SK-N-SH (cell line): ENCODE measurements at regions not wholly inside any gene's neighbourhood (a gene's known extent, or its start where the extent isn't known, plus 50 kb on each side); places are given as distances from the start of the nearest gene placed in this dataset.
A peak's percentile ranks its signal among the peaks of the same experiment; 100 is the strongest.

ENCODE experiments used
- CTCF ChIA-PET: fragments of 300-600, 350-600 bp; formaldehyde crosslinking; extraction: SDS; loops from one replicate; lab custom pipeline; 2021; lab: Yijun Ruan, JAX
- POLR2A ChIA-PET: fragments of 350-600 bp; sonication (Branson Sonifier 250); formaldehyde crosslinking; extraction: SDS; loops from one replicate; lab custom pipeline; 2020; ENCODE audit warnings: antibody characterized with exemption, inconsistent platforms; lab: Yijun Ruan, JAX
- DNase-seq: peaks from one replicate; pipeline ENCODE4 v3.0.0; 2012
- H2AFZ ChIP-seq: fragments of 200-600 bp; sonication (generic); 2 replicates; pipeline ENCODE4 v1.8.1; 2016; ENCODE audit warnings: antibody characterized with exemption, mild to moderate bottlenecking, low read depth
- H3F3A ChIP-seq: fragments of 200-600 bp; sonication (generic); replicated peaks from 2 replicates; pipeline ENCODE3; 2016; ENCODE audit warnings: antibody characterized with exemption, mild to moderate bottlenecking; ENCODE audit not compliant: insufficient read depth
- H3K27ac ChIP-seq, 2 experiments: fragments of 200-500 bp in 1 of 2; fragments of 200-600 bp in 1 of 2; sonication (Bioruptor generic) in 1 of 2; sonication (generic), shearing (Covaris generic) in 1 of 2; 2 replicates each; pipeline versions ENCODE4 v1.5.1 to v1.6.1; 2014 to 2016; ENCODE audit warnings: low read depth in 2 of 2, inconsistent platforms in 1 of 2, low read length in 1 of 2, mild to moderate bottlenecking in 1 of 2, mixed read lengths in 1 of 2
- H3K27me3 ChIP-seq: fragments of 200-600 bp; sonication (generic), shearing (Covaris generic); 2 replicates; pipeline ENCODE4 v1.6.1; 2016; ENCODE audit warnings: mixed run types; ENCODE audit not compliant: insufficient read depth
- H3K36me3 ChIP-seq, 2 experiments: fragments of 200-500 bp in 1 of 2; fragments of 200-600 bp in 1 of 2; sonication (Bioruptor generic) in 1 of 2; sonication (generic) in 1 of 2; replicated peaks in 1 of 2; 2 replicates each; pipeline versions ENCODE3 to v1.5.1; 2014 to 2016; ENCODE audit warnings: low read length in 1 of 2, mild to moderate bottlenecking in 1 of 2; ENCODE audit not compliant: insufficient read depth in 2 of 2, control insufficient read depth in 1 of 2
- H3K4me1 ChIP-seq, 2 experiments: fragments of 200-500 bp in 1 of 2; fragments of 200-600 bp in 1 of 2; sonication (Bioruptor generic) in 1 of 2; sonication (generic), shearing (Covaris generic) in 1 of 2; 2 replicates each; pipeline versions ENCODE4 v1.5.1 to v1.6.1; 2014 to 2016; ENCODE audit warnings: low read depth in 1 of 2, low read length in 1 of 2, mixed run types in 1 of 2; ENCODE audit not compliant: insufficient read depth in 2 of 2, control insufficient read depth in 1 of 2
- H3K4me2 ChIP-seq: fragments of 200-600 bp; sonication (generic), shearing (Covaris generic); 2 replicates; pipeline ENCODE4 v1.6.1; 2017; ENCODE audit warnings: mixed run types
- H3K4me3 ChIP-seq, 2 experiments: fragments of 200-500 bp in 1 of 2; fragments of 200-600 bp in 1 of 2; sonication (Bioruptor generic) in 1 of 2; sonication (generic), shearing (Covaris generic) in 1 of 2; 2 replicates each; pipeline versions ENCODE4 v1.5.1 to v1.8.1; 2014 to 2016; ENCODE audit warnings: low read depth in 2 of 2, inconsistent platforms in 1 of 2, low read length in 1 of 2, mild to moderate bottlenecking in 1 of 2, mixed read lengths in 1 of 2, moderate library complexity in 1 of 2
- H3K79me2 ChIP-seq: fragments of 200-600 bp; sonication (generic); 2 replicates; pipeline ENCODE4 v1.8.1; 2017; ENCODE audit warnings: mild to moderate bottlenecking; ENCODE audit not compliant: insufficient read depth
- H3K9ac ChIP-seq: fragments of 200-600 bp; sonication (generic); 2 replicates; pipeline ENCODE4 v1.6.1; 2017; ENCODE audit warnings: mixed run types
- H3K9me2 ChIP-seq: fragments of 200-600 bp; sonication (generic); 2 replicates; pipeline ENCODE4 v1.6.1; 2017; ENCODE audit warnings: mixed run types
- H3K9me3 ChIP-seq: fragments of 200-600 bp; sonication (generic); 2 replicates; pipeline ENCODE4 v1.6.1; 2017; ENCODE audit warnings: mixed run types, mild to moderate bottlenecking, moderate library complexity
- H4K20me1 ChIP-seq: fragments of 200-600 bp; sonication (generic); 2 replicates; pipeline ENCODE4 v1.6.1; 2017; ENCODE audit warnings: mild to moderate bottlenecking, mixed run types; ENCODE audit not compliant: insufficient read depth
- EP300 ChIP-seq, 2 experiments: IDR thresholded peaks; 2 replicates each; pipeline versions ENCODE4 v1.4.0 to v1.6.1; 2012; ENCODE audit warnings: borderline replicate concordance in 1 of 2, low read depth in 1 of 2, low read length in 1 of 2
- EZH2phosphoT487 ChIP-seq: fragments of 200-600 bp; sonication (generic); IDR thresholded peaks from 2 replicates; pipeline ENCODE4 v1.6.1; 2017; ENCODE audit warnings: low read depth, mixed run types, mild to moderate bottlenecking, antibody characterized with exemption, moderate library complexity, borderline replicate concordance
- FOSL2 ChIP-seq: IDR thresholded peaks from 2 replicates; pipeline ENCODE4 v1.4.0; 2012; ENCODE audit warnings: low read depth, mild to moderate bottlenecking, moderate library complexity, borderline replicate concordance
- FOXJ3 ChIP-seq: sonication (generic); formaldehyde crosslinking; IDR thresholded peaks from 2 replicates; pipeline ENCODE4 v1.5.1; 2020; ENCODE audit warnings: mild to moderate bottlenecking, missing genetic modification reagents
- GABPA ChIP-seq: IDR thresholded peaks from 2 replicates; pipeline ENCODE4 v1.4.0; 2012; ENCODE audit warnings: low read depth, mild to moderate bottlenecking
- GATA2 ChIP-seq: sonication (generic); formaldehyde crosslinking; IDR thresholded peaks from 2 replicates; pipeline ENCODE4 v1.5.0; 2020; ENCODE audit warnings: mild to moderate bottlenecking, missing genetic modification reagents
- JUND ChIP-seq: IDR thresholded peaks from 2 replicates; pipeline ENCODE4 v1.4.0; 2012
- NFIC ChIP-seq: IDR thresholded peaks from 2 replicates; pipeline ENCODE4 v1.4.0; 2012; ENCODE audit warnings: borderline replicate concordance
- POLR2AphosphoS5 ChIP-seq: IDR thresholded peaks from 2 replicates; pipeline ENCODE4 v1.6.1; 2012; ENCODE audit warnings: low read depth, low read length
- RCOR1 ChIP-seq: fragments of 150-350 bp; IDR thresholded peaks from 2 replicates; pipeline ENCODE4 v1.6.1; 2017; ENCODE audit warnings: antibody characterized with exemption, low read length
- RFX5 ChIP-seq: IDR thresholded peaks from 2 replicates; pipeline ENCODE4 v1.6.1; 2012; ENCODE audit warnings: mild to moderate bottlenecking, improper control_type of control experiment, low read length
- SIN3A ChIP-seq: IDR thresholded peaks from 2 replicates; pipeline ENCODE4 v1.6.1; 2012; ENCODE audit warnings: low read depth, mild to moderate bottlenecking, low read length, moderate library complexity, borderline replicate concordance
- TEAD4 ChIP-seq: IDR thresholded peaks from 2 replicates; pipeline ENCODE4 v1.4.0; 2012; ENCODE audit warnings: mild to moderate bottlenecking, borderline replicate concordance; ENCODE audit not compliant: insufficient read depth
- YY1 ChIP-seq: IDR thresholded peaks from 2 replicates; pipeline ENCODE4 v1.4.0; 2012; ENCODE audit warnings: low read depth, mild to moderate bottlenecking
- WGBS: methylation state at CpG from one replicate; pipeline ENCODE4 v1.1.6; 2017; ENCODE audit warnings: low lambda C conversion rate; 5-methylcytosine and 5-hydroxymethylcytosine counted together
- TF ChIP-seq, protein P1 (sequence below): IDR thresholded peaks from 2 replicates; pipeline ENCODE4 v1.4.0; 2012; ENCODE audit warnings: low read depth, borderline replicate concordance
- TF ChIP-seq, protein P2 (sequence below): IDR thresholded peaks from 2 replicates; pipeline ENCODE4; 2012
- TF ChIP-seq, protein P3 (sequence below): fragments of 150-350 bp; IDR thresholded peaks from 2 replicates; pipeline ENCODE4 v1.6.1; 2017; ENCODE audit warnings: antibody characterized with exemption, low read length, low read depth, borderline replicate concordance
- TF ChIP-seq, protein P4 (sequence below): fragments of 150-350 bp; IDR thresholded peaks from 2 replicates; pipeline ENCODE4 v1.6.1; 2016; ENCODE audit warnings: mild to moderate bottlenecking, low read depth, low read length
- TF ChIP-seq, protein P5 (sequence below): IDR thresholded peaks from 2 replicates; pipeline ENCODE4 v1.4.0; 2012; ENCODE audit warnings: low read depth

DNA sequence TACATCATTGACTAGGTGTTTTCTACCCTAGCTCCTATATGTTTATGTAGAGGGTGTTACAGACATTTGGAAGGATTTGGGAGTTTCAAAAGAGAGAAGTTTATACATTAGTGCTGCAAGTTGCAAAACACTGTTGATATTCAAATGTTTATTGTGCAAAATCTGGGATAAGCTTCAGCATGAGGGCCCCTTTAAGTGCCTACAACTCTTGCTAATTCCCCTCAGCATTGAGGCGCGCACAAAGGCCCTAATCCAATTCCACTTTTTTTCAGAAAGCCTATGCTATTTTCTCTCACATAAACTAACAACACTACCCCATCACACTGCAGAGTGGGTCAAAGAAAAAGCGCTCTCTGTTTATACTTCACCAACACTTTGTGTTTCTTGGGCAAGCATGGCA, 208.0 kb downstream of the NR2F2 start:
- H3K4me1 ChIP-seq = peaks cover 0 to 2% of the 10 kb centered on the region in 2 experiments; a peak in 2 of 4 replicates
- no peak overlapping the region for H3K27ac ChIP-seq
- TF ChIP-seq RCOR1 (no peak), EZH2phosphoT487 (no peak), JUND (no peak), SIN3A (no peak), TEAD4 (no peak), EP300 (IDR thresholded peaks at IDR 0.05; ENCODE audit: borderline replicate concordance in 1 of 2, low read depth in 1 of 2, low read length in 1 of 2) (no peak), GABPA (no peak), NFIC (no peak), FOSL2 (no peak), FOXJ3 (no peak), RFX5 (no peak), YY1 (no peak), POLR2AphosphoS5 (no peak)
- TF ChIP-seq, protein P1, sequence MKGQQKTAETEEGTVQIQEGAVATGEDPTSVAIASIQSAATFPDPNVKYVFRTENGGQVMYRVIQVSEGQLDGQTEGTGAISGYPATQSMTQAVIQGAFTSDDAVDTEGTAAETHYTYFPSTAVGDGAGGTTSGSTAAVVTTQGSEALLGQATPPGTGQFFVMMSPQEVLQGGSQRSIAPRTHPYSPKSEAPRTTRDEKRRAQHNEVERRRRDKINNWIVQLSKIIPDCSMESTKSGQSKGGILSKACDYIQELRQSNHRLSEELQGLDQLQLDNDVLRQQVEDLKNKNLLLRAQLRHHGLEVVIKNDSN = no peak
- TF ChIP-seq, protein P2, sequence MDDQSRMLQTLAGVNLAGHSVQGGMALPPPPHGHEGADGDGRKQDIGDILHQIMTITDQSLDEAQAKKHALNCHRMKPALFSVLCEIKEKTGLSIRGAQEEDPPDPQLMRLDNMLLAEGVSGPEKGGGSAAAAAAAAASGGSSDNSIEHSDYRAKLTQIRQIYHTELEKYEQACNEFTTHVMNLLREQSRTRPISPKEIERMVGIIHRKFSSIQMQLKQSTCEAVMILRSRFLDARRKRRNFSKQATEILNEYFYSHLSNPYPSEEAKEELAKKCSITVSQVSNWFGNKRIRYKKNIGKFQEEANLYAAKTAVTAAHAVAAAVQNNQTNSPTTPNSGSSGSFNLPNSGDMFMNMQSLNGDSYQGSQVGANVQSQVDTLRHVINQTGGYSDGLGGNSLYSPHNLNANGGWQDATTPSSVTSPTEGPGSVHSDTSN = no peak
- TF ChIP-seq, protein P3, sequence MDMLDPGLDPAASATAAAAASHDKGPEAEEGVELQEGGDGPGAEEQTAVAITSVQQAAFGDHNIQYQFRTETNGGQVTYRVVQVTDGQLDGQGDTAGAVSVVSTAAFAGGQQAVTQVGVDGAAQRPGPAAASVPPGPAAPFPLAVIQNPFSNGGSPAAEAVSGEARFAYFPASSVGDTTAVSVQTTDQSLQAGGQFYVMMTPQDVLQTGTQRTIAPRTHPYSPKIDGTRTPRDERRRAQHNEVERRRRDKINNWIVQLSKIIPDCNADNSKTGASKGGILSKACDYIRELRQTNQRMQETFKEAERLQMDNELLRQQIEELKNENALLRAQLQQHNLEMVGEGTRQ = no peak
- 0 out of 2 replicates have a peak, but pooled peaks cover 3% of the 10 kb centered on the region for H3K9me2 ChIP-seq
- H2AFZ ChIP-seq = no peak overlapping the region
- no peak for DNase-seq
- H3K4me2 ChIP-seq = no peak overlapping the region
- H3K4me3 ChIP-seq = no peak overlapping the region
- H3K79me2 ChIP-seq = no peaks in the 10 kb centered on the region
- H4K20me1 ChIP-seq = no peaks in the 10 kb centered on the region
- WGBS = 65% methylated on average over 3 of the region's 3 CpGs
- H3F3A ChIP-seq = no peaks in the 10 kb centered on the region
- no peaks in the 10 kb centered on the region for H3K36me3 ChIP-seq
- ChIA-PET POLR2A (no interaction called here), CTCF (no interaction called here)
- no peaks in the 10 kb centered on the region for H3K27me3 ChIP-seq
- H3K9ac ChIP-seq = no peak overlapping the region
- no peaks in the 10 kb centered on the region for H3K9me3 ChIP-seq

DNA sequence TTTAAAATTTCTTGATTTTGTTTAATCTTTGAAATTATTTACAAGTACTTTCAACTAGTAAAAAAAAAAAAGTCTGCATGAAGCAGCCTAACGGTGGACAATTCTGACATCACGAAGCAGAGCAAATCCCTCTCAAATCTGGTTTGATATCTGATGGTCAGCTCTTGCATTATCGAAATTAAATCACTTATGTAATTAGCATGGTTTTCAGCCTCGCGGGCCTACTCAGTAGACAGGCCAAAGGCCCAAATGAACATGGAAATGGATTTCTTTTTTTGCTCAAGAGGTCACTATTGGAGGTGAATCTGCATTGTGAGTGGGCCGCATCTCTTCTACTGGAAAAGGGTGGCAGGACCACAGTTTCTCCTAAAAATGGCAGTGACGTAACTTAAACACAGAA, 209.8 kb downstream of the NR2F2 start:
- Histone ChIP-seq H3K4me3 (no peak overlapping the region), H3F3A (no peaks in the 10 kb centered on the region), H3K9me2 (no peaks in the 10 kb centered on the region), H3K4me2 (no peak overlapping the region), H3K79me2 (no peaks in the 10 kb centered on the region)
- POLR2A ChIA-PET = no interaction called here
- TF ChIP-seq, protein P4, sequence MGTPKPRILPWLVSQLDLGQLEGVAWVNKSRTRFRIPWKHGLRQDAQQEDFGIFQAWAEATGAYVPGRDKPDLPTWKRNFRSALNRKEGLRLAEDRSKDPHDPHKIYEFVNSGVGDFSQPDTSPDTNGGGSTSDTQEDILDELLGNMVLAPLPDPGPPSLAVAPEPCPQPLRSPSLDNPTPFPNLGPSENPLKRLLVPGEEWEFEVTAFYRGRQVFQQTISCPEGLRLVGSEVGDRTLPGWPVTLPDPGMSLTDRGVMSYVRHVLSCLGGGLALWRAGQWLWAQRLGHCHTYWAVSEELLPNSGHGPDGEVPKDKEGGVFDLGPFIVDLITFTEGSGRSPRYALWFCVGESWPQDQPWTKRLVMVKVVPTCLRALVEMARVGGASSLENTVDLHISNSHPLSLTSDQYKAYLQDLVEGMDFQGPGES = no peak
- TF ChIP-seq, protein P5, sequence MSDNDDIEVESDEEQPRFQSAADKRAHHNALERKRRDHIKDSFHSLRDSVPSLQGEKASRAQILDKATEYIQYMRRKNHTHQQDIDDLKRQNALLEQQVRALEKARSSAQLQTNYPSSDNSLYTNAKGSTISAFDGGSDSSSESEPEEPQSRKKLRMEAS = no peak
- TF ChIP-seq GATA2 (CRISPR knock-in tag) (peak; percentile 84), EP300 (IDR thresholded peaks at IDR 0.05; ENCODE audit: borderline replicate concordance in 1 of 2, low read depth in 1 of 2, low read length in 1 of 2) (peak in 1 of 2 experiments; percentile 39; a peak in 1 of 4 replicates)
- TF ChIP-seq, protein P2 = no peak
- TF ChIP-seq, all 33 proteins: peak for 2
- 5% methylated on average over 7 of the region's 7 CpGs for WGBS
- no peaks in the 10 kb centered on the region for H4K20me1 ChIP-seq
- DNase-seq = peak; percentile 16
- H3K4me1 ChIP-seq = peaks cover 0 to 2% of the 10 kb centered on the region in 2 experiments; a peak in 2 of 4 replicates
- H3K27me3 ChIP-seq = no peaks in the 10 kb centered on the region
- no peak overlapping the region; a peak in 1 of 4 replicates for H3K27ac ChIP-seq
- H3K36me3 ChIP-seq = no peaks in the 10 kb centered on the region
- CTCF ChIA-PET = no interaction called here
- no peak overlapping the region for H3K9ac ChIP-seq
- no peak overlapping the region for H2AFZ ChIP-seq
- H3K9me3 ChIP-seq = no peaks in the 10 kb centered on the region
